ENCODE measurements at regions not wholly inside any gene's neighbourhood (a gene's known extent, or its start where the extent isn't known, plus 50 kb on each side); places are given as distances from the start of the nearest gene placed in this dataset.

- no peak for DNase-seq (ENCODE audit: extremely low read depth, insufficient read length)
- TF ChIP-seq, protein P1, sequence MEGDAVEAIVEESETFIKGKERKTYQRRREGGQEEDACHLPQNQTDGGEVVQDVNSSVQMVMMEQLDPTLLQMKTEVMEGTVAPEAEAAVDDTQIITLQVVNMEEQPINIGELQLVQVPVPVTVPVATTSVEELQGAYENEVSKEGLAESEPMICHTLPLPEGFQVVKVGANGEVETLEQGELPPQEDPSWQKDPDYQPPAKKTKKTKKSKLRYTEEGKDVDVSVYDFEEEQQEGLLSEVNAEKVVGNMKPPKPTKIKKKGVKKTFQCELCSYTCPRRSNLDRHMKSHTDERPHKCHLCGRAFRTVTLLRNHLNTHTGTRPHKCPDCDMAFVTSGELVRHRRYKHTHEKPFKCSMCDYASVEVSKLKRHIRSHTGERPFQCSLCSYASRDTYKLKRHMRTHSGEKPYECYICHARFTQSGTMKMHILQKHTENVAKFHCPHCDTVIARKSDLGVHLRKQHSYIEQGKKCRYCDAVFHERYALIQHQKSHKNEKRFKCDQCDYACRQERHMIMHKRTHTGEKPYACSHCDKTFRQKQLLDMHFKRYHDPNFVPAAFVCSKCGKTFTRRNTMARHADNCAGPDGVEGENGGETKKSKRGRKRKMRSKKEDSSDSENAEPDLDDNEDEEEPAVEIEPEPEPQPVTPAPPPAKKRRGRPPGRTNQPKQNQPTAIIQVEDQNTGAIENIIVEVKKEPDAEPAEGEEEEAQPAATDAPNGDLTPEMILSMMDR (IDR thresholded peaks at IDR 0.05; ENCODE audit: insufficient read depth, low read length, poor library complexity, severe bottlenecking) = no peak
- Histone ChIP-seq H3K27me3 (replicated peaks; ENCODE audit: control insufficient read depth, insufficient read depth, low read length) (no peaks in the 10 kb centered on the region), H3K36me3 (ENCODE audit: control insufficient read depth, insufficient read depth, low read length) (no peaks in the 10 kb centered on the region), H3K4me3 (replicated peaks; ENCODE audit: low read depth, low read length) (no peak overlapping the region)
These were observed 91.2 kb downstream of the SOX9 start for GRCh38 chr17:72212041-72212440.

GRCh38 chr17:72215490-72215889 lies 94.7 kb downstream of the SOX9 start:
- H3K27me3 ChIP-seq (replicated peaks; ENCODE audit: control insufficient read depth, insufficient read depth, low read length) = peaks cover 3% of the 10 kb centered on the region; the same call in 1 of the 2 replicates
- TF ChIP-seq, protein P1 (IDR thresholded peaks at IDR 0.05; ENCODE audit: insufficient read depth, low read length, poor library complexity, severe bottlenecking) = no peak
- DNase-seq (ENCODE audit: extremely low read depth, insufficient read length) = no peak
- H3K36me3 ChIP-seq (ENCODE audit: control insufficient read depth, insufficient read depth, low read length) = no peaks in the 10 kb centered on the region
- H3K4me3 ChIP-seq (replicated peaks; ENCODE audit: low read depth, low read length) = no peak overlapping the region

- Histone ChIP-seq H3K4me3 (replicated peaks; ENCODE audit: low read depth, low read length) (no peak overlapping the region), H3K27me3 (replicated peaks; ENCODE audit: control insufficient read depth, insufficient read depth, low read length) (peaks cover 3% of the 10 kb centered on the region; the same call in 1 of the 2 replicates), H3K36me3 (ENCODE audit: control insufficient read depth, insufficient read depth, low read length) (no peaks in the 10 kb centered on the region)
- no peak for DNase-seq (ENCODE audit: extremely low read depth, insufficient read length)
- TF ChIP-seq, protein P1 (IDR thresholded peaks at IDR 0.05; ENCODE audit: insufficient read depth, low read length, poor library complexity, severe bottlenecking) = no peak
These were observed 95.1 kb downstream of the SOX9 start for GRCh38 chr17:72215928-72216327.

DNA sequence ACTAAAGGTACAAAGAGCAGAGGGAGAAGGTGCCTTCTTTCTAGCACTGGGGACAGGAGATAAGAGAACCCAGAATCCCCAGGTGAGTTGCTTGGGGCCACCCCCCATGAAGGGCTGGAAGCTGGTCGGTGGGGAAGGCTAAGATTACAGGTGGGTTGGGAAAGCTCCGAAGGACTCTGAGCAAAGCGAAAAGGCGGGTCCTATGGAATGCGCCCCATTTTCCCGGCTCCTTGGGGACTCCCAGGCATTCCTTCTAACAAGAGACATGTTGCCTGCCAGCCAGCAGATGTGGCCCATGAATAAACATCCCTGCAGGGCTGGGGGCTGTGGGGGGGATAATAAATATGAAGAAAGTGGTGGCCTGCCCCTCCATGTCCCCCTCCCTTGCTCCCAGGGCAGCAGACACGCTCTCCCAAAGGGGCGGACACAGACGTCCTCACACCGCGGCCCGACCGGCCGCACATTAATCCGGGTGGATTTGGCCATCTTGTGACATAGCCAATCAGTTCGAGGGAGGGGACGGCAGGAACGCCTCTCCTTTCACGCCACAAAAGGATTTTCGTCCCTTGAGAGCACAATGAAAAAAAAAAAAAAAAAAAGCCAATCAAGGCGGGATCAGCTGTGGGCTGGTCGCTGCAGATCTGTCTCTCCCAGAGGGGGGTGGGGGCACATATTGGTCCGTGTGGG lies 98.5 kb downstream of the SOX9 start:
- no peak for DNase-seq (ENCODE audit: extremely low read depth, insufficient read length)
- peaks cover 3% of the 10 kb centered on the region; the same call in 1 of the 2 replicates for H3K27me3 ChIP-seq (replicated peaks; ENCODE audit: control insufficient read depth, insufficient read depth, low read length)
- TF ChIP-seq, protein P1 (IDR thresholded peaks at IDR 0.05; ENCODE audit: insufficient read depth, low read length, poor library complexity, severe bottlenecking) = no peak
- H3K4me3 ChIP-seq (replicated peaks; ENCODE audit: low read depth, low read length) = no peak overlapping the region
- H3K36me3 ChIP-seq (ENCODE audit: control insufficient read depth, insufficient read depth, low read length) = no peaks in the 10 kb centered on the region

DNA sequence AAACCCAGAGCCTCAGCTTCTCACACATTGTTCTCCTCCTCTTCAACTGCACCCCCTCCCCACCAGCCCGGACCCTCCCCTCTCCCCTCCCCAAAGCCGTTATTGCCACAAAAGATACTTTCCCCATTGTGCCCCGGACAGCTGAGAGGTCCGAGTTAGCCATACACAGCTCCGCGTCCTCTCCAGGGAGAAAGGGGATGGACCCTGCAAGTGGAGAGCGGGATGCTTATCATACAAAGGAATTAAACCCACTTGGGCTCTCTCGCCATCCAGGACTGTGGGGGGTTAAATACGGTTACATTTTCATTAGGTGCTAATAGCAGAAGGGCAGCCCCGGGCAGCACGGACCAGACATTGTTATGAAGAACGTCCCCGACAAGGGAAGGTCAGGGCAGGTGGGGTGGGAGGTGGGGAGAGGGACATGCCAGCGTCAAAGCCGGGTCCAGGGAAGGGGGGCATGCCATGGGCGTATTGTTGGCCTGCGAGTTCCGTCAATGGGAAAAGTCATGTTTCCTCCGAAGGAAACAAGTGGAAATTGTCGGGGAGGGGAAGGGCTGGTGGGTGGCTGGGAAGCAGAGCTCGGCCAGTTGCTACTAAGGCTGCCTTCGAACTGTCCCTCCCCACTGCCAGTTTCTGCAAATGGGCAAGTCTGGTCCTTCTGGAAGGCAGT lies 99.1 kb downstream of the SOX9 start:
- Histone ChIP-seq H3K27me3 (replicated peaks; ENCODE audit: control insufficient read depth, insufficient read depth, low read length) (peaks cover 3% of the 10 kb centered on the region; the same call in 1 of the 2 replicates), H3K36me3 (ENCODE audit: control insufficient read depth, insufficient read depth, low read length) (no peaks in the 10 kb centered on the region), H3K4me3 (replicated peaks; ENCODE audit: low read depth, low read length) (no peak overlapping the region)
- DNase-seq (ENCODE audit: extremely low read depth, insufficient read length) = no peak
- TF ChIP-seq, protein P1 (IDR thresholded peaks at IDR 0.05; ENCODE audit: insufficient read depth, low read length, poor library complexity, severe bottlenecking) = no peak

All from GM06990 (cell line).